ENCODE measurements at regions not wholly inside any gene's neighbourhood (a gene's known extent, or its start where the extent isn't known, plus 50 kb on each side); places are given as distances from the start of the nearest gene placed in this dataset.

DNA sequence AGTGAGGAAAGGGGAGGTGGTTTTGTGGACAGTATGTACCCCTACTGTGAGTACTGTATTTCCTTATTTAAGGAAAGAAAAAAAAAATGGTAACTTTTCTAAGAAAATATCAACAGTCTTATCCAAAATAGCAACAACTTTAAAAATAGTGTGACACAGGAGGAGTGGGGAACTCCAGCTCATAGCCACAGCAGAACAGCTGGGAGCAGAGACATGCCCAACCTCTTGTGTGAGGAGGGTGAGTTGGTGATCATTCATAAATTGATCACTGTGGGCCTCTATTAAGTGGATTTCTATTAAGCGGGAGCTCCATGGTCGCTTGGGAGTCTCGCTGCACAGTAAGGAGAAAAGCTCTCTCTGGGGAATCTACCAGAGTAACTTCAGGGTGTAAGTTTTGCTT lies 158.8 kb upstream of the DUSP10 start:
- Mint-ChIP-seq H3K4me3 (no peak overlapping the region), H3K4me1 (ENCODE audit: low read depth) (no peaks in the 10 kb centered on the region), H3K9me3 (no peaks in the 10 kb centered on the region), H3K27me3 (ENCODE audit: low read depth) (peaks cover 8% of the 10 kb centered on the region), H3K36me3 (ENCODE audit: low read depth) (no peaks in the 10 kb centered on the region), H3K27ac (no peak overlapping the region)
- DNase-seq (ENCODE audit: low spot score), result no peak

DNA sequence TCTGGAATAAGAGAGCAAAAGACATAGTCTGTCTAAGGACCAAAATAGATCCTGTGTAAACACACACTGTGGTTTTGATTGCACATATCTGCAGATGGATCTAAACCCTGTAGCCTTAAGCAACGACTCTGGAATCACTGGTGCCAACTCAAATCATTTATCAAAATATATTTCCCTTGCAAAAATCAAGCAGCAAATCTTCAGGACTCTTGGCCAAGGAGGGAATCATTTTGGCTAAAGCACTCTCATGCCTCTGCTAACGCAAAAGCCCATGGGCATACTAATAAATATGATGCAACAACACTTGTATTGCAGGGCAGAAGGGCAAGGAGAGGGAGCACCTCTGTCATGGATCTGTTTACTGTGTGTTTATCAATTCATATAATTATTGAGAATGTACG lies 155.4 kb upstream of the DUSP10 start:
- H3K27me3 Mint-ChIP-seq (ENCODE audit: low read depth), result peaks cover 8% of the 10 kb centered on the region
- H3K4me3 Mint-ChIP-seq, result no peak overlapping the region
- no peak for DNase-seq (ENCODE audit: low spot score)
- H3K27ac Mint-ChIP-seq, result no peak overlapping the region
- H3K9me3 Mint-ChIP-seq, result no peaks in the 10 kb centered on the region
- H3K4me1 Mint-ChIP-seq (ENCODE audit: low read depth), result no peaks in the 10 kb centered on the region
- H3K36me3 Mint-ChIP-seq (ENCODE audit: low read depth), result no peaks in the 10 kb centered on the region

DNA sequence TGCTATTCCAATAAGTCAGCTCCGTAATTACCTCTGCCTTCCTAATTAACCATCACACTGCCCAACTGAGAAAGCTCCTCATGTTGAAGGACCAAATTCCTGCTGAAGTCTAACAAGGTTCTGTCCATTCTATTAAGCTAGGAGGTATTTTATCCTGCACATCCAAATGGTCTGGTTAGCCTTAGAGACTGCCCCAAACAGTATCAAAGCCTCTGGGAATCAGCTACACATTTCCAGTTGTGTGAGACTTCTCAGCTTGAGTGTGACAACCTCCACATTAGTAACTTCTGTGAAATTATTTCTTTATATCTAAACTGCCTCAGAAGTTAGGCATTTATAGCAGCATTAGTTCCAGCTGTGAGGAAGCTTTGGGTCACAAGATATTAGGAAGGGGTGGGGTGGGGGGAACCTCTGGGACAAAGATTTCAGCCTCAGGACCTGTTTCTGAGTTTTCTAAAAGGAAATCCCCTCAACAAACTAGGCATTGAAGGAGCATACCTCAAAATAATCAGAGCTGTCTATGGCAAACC lies 150.5 kb upstream of the DUSP10 start:
- H3K4me1 Mint-ChIP-seq (ENCODE audit: low read depth), result no peaks in the 10 kb centered on the region
- no peaks in the 10 kb centered on the region for H3K9me3 Mint-ChIP-seq
- no peak overlapping the region for H3K4me3 Mint-ChIP-seq
- H3K36me3 Mint-ChIP-seq (ENCODE audit: low read depth), result no peaks in the 10 kb centered on the region
- H3K27me3 Mint-ChIP-seq (ENCODE audit: low read depth), result peaks cover 15% of the 10 kb centered on the region
- no peak for DNase-seq (ENCODE audit: low spot score)
- no peak overlapping the region for H3K27ac Mint-ChIP-seq

DNA sequence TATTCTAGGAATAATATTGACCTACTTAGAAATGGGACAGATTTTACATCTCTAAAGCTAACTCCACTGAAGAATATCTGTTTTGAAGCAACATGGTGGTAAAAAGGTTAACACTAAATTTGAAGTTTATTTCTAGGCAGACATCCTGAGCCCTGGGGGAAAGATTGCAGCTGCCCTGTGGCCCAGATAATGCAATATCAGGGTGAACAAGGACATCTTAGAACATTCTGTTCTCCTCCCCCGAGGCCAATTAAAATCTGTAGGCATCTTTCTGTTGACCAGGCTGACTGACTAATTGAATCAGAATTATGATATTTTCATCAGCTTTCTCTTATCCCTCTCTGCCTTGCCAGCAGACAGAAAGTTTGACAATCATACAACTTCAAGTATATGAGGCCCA lies 149.8 kb upstream of the DUSP10 start:
- H3K27me3 Mint-ChIP-seq (ENCODE audit: low read depth), result peaks cover 13% of the 10 kb centered on the region
- no peak overlapping the region for H3K4me3 Mint-ChIP-seq
- H3K9me3 Mint-ChIP-seq, result no peaks in the 10 kb centered on the region
- H3K27ac Mint-ChIP-seq, result no peak overlapping the region
- H3K4me1 Mint-ChIP-seq (ENCODE audit: low read depth), result no peaks in the 10 kb centered on the region
- DNase-seq (ENCODE audit: low spot score), result no peak
- H3K36me3 Mint-ChIP-seq (ENCODE audit: low read depth), result no peaks in the 10 kb centered on the region

DNA sequence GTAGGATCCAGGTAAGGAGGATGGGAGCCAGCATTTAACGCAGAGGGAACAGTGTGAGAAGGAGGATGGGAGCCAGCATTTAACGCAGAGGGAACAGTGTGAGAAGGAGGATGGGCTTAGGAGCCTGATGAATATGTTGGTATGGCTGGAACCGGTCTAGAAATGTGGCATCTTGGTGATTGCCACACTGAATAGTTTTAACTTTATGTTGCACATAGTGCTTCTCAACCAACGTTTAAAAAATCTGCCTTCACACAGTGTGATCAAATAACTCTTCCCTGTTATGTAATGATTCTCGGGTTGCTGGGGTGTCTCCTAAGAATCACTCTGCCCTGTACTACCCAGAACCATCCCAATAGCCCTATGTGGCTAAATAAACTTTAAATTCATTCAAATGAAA lies 146.9 kb upstream of the DUSP10 start:
- no peaks in the 10 kb centered on the region for H3K9me3 Mint-ChIP-seq
- DNase-seq (ENCODE audit: low spot score), result no peak
- H3K4me1 Mint-ChIP-seq (ENCODE audit: low read depth), result no peaks in the 10 kb centered on the region

DNA sequence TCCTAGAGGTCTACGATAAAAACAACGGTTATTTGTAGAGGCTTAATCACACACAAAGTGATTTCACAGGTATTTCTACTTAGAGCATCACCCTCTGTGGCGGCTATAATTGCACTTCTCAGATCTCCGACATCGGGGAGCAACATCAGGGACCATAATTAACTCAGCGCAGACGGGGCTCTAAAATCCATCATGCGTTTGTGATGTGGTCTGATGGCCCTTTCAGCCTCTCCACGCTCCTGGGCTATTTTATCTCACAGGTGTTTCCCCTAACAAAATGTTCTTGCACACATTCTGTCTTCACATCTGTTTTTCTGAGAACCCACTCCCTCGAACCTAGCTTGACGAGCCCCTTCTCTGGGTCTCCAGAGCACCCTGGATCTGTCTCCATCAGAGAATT lies 146.3 kb upstream of the DUSP10 start:
- H3K27ac Mint-ChIP-seq, result no peak overlapping the region
- no peaks in the 10 kb centered on the region for H3K9me3 Mint-ChIP-seq
- peaks cover 24% of the 10 kb centered on the region for H3K27me3 Mint-ChIP-seq (ENCODE audit: low read depth)
- no peaks in the 10 kb centered on the region for H3K4me1 Mint-ChIP-seq (ENCODE audit: low read depth)
- DNase-seq (ENCODE audit: low spot score), result no peak
- no peak overlapping the region for H3K4me3 Mint-ChIP-seq
- H3K36me3 Mint-ChIP-seq (ENCODE audit: low read depth), result no peaks in the 10 kb centered on the region

More for the DNA sequence above, 146.9 kb upstream of the DUSP10 start:
- Mint-ChIP-seq H3K27me3 (ENCODE audit: low read depth) (peaks cover 24% of the 10 kb centered on the region), H3K36me3 (ENCODE audit: low read depth) (no peaks in the 10 kb centered on the region), H3K4me3 (no peak overlapping the region), H3K27ac (no peak overlapping the region)

DNA sequence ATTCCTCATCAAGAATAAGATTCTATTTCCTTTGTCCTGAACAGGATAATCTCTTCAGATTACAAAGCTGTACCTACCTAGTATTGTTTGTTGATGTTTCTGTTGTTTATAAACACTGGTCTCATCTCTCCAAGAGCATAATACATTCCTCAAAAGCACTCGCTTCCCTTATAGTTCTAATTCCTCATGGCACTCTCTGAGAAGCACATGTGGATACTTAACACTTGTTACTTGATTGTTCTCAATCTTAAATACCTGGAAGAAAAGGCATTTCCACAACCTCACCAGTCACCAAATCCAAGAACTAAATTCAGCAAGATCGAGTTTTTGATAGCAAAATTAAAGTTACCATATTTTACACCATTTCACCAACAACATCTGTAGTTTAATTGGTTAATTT lies 145.9 kb upstream of the DUSP10 start:
- Mint-ChIP-seq H3K27ac (no peak overlapping the region), H3K4me1 (ENCODE audit: low read depth) (no peaks in the 10 kb centered on the region), H3K4me3 (no peak overlapping the region), H3K9me3 (no peaks in the 10 kb centered on the region), H3K36me3 (ENCODE audit: low read depth) (no peaks in the 10 kb centered on the region), H3K27me3 (ENCODE audit: low read depth) (peaks cover 24% of the 10 kb centered on the region)
- DNase-seq (ENCODE audit: low spot score), result no peak

DNA sequence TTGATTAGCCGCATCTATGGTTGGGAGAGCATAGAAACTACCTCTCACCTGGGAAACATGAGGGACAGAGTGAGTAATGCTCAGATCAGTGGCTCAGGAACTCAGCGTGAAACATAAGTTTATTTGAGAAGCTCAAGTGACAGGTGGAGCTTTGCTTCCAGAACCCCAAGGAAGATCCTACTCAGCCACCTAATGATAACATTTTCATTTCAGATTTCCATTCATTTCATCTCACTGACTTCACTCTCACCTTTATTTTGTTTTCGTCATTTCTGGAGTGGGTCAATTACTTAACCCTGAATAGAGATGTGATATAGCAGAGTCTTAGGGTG lies 145.5 kb upstream of the DUSP10 start:
- H3K4me1 Mint-ChIP-seq (ENCODE audit: low read depth), result no peaks in the 10 kb centered on the region
- no peaks in the 10 kb centered on the region for H3K9me3 Mint-ChIP-seq
- H3K4me3 Mint-ChIP-seq, result no peak overlapping the region
- no peak overlapping the region for H3K27ac Mint-ChIP-seq
- H3K36me3 Mint-ChIP-seq (ENCODE audit: low read depth), result no peaks in the 10 kb centered on the region
- peaks cover 24% of the 10 kb centered on the region for H3K27me3 Mint-ChIP-seq (ENCODE audit: low read depth)
- DNase-seq (ENCODE audit: low spot score), result no peak

DNA sequence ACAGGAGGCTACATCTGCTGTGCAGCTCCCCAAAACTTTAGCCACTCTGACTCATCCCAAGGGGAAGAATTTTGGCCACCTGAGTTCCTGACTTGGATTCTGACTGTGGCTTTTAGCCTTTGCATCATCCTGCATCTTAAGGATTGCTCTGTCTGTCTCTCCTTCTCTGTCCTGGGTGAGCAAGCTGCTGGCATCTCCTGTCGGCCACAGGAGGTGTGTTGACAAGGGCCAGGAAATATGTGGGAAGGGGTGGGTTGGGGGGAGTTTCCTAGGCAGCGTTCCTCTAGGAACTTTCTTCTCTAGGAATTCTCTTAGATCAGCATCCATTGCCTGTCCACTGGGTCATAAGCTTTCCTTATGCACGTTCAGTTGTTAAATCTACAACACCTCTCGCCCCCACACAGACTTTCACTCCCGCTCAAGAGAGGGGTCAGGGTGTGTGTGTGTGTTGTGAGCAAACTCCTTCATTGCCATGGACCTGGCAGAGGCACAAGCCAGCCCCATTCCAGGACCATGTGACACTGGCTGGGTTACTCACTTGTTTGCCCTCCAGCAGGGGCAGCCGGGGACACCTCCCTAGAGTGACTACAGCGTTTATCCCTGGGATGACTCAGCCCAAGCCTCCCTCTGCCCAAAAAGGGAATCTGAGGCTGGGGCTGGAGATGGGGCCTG lies 145.0 kb upstream of the DUSP10 start:
- Mint-ChIP-seq H3K27me3 (ENCODE audit: low read depth) (peaks cover 24% of the 10 kb centered on the region), H3K9me3 (no peaks in the 10 kb centered on the region), H3K4me1 (ENCODE audit: low read depth) (no peaks in the 10 kb centered on the region), H3K4me3 (no peak overlapping the region), H3K36me3 (ENCODE audit: low read depth) (no peaks in the 10 kb centered on the region), H3K27ac (no peak overlapping the region)
- DNase-seq (ENCODE audit: low spot score), result no peak

DNA sequence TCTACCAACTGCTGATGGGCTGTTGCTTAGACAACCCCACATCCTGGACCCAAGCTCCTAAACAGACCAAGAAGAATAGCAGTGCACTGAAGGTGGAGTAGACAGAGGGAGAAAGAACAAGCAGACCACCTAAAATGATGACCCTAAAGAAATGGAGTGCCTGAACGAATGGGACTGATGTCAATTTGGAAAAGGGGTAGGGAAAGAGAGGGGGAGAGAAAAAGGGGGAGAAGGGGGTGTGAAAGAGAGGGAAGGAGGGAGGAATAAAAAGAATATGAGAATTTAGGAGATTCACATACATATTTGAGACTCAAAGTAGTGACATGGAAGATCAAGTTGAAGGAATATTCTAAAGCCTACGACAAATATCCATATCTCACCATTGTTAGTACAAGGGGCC lies 144.4 kb upstream of the DUSP10 start:
- no peak for DNase-seq (ENCODE audit: low spot score)
- Mint-ChIP-seq H3K27me3 (ENCODE audit: low read depth) (peaks cover 23% of the 10 kb centered on the region), H3K4me3 (no peak overlapping the region), H3K9me3 (no peaks in the 10 kb centered on the region), H3K27ac (no peak overlapping the region), H3K36me3 (ENCODE audit: low read depth) (no peaks in the 10 kb centered on the region), H3K4me1 (ENCODE audit: low read depth) (no peaks in the 10 kb centered on the region)

DNA sequence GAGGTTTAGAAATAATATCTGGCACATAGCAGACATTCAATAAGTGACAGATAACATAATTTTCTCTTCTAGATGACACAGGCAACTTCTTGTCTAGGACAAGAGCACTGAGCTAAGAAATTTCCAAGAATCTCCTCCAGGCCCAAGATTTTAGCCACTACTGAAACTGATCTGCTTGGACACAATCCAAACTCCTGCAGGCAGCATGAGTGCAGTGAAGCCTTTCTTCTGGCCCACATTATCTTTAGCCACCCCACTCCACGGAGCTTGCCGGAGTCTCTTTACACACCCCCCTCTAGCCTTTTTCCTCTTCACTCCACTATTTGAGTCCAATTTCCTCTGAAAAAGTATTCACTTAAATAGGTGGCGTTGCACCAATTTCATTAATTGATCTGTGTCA lies 142.9 kb upstream of the DUSP10 start:
- no peak overlapping the region for H3K27ac Mint-ChIP-seq

DNA sequence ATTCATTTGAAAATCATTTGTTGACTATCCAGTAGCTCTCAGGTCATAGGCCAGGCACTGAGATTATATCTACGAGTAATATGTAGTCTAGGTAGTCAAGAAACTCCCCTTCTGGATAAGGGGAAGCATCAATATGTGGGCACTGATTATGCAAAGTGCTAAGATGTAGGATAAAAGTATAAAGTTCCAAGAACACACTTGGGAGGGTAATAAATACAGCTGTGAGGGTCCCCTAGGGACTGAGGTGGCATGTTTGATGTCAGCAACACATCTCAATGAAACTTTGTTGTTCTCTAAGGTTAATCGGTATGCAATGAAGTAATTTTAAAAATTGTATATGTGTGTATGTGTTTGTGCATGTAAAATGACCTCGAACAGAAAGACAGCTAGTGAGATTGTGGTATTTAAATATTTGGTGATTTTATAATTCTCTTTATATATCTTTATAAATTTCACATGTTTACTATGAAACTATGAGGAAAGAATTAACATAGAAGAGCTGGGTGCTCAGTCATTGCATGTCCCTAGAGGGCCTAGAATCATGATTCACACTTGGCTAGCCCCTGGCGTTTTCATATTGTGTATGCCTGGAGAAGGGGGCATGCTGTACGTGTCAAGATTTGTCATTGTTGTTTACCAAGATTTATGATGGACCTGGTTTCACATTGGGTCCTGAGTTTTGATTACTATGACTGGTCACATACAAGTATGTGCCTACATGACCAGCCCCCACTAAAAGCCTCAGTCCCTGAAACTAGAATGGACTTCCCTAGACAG lies 140.1 kb upstream of the DUSP10 start:
- peaks cover 19% of the 10 kb centered on the region for H3K27me3 Mint-ChIP-seq (ENCODE audit: low read depth)
- H3K4me1 Mint-ChIP-seq (ENCODE audit: low read depth), result peaks cover 3% of the 10 kb centered on the region
- no peak overlapping the region for H3K4me3 Mint-ChIP-seq
- no peak overlapping the region for H3K27ac Mint-ChIP-seq
- no peaks in the 10 kb centered on the region for H3K36me3 Mint-ChIP-seq (ENCODE audit: low read depth)
- DNase-seq (ENCODE audit: low spot score), result no peak
- no peaks in the 10 kb centered on the region for H3K9me3 Mint-ChIP-seq

More for the DNA sequence above, 142.9 kb upstream of the DUSP10 start:
- Mint-ChIP-seq H3K4me3 (no peak overlapping the region), H3K27me3 (ENCODE audit: low read depth) (peaks cover 22% of the 10 kb centered on the region), H3K4me1 (ENCODE audit: low read depth) (no peaks in the 10 kb centered on the region), H3K36me3 (ENCODE audit: low read depth) (no peaks in the 10 kb centered on the region), H3K9me3 (no peaks in the 10 kb centered on the region)
- no peak for DNase-seq (ENCODE audit: low spot score)

DNA sequence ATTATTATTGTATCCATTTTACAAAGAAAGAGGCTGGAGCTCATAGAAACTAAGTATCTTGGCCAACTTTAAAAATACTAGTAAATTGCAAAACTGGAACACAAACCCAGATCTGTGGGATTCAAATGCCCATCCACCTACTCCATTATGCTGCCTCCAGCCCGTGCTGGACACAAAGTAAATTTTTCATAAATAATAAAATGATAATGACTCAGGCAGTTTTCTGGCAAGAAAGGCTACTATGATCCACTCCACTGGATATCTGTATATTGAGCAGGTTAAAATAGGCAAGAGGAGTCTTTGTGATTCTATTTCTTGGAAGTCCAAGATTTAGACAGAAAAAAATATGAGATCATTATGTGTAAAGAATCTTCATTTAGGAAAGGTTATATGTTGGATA lies 138.3 kb upstream of the DUSP10 start:
- peaks cover 8% of the 10 kb centered on the region for H3K27me3 Mint-ChIP-seq (ENCODE audit: low read depth)
- no peak overlapping the region for H3K4me3 Mint-ChIP-seq
- H3K4me1 Mint-ChIP-seq (ENCODE audit: low read depth), result peaks cover 3% of the 10 kb centered on the region
- no peaks in the 10 kb centered on the region for H3K36me3 Mint-ChIP-seq (ENCODE audit: low read depth)
- no peak for DNase-seq (ENCODE audit: low spot score)
- H3K27ac Mint-ChIP-seq, result no peak overlapping the region
- H3K9me3 Mint-ChIP-seq, result no peaks in the 10 kb centered on the region

DNA sequence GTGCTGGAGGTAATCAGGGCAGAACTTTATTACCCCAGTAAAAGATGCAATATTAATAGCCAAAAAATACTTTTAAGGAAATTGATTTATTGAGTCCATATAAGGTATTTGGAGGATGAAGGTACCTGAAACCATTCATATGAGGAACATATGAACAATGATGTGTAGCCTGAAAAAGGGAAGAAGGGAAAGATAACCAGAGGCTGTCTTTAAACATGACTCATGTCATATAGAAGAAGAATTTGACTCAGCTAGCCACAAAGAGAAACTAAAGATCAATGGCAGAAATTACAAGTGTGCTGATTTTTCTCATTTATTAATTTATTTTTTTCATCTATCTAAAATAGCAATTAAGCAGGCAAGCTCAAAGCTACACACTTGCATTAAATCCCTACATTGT lies 136.2 kb upstream of the DUSP10 start:
- H3K9me3 Mint-ChIP-seq, result no peaks in the 10 kb centered on the region
- H3K27ac Mint-ChIP-seq, result no peak overlapping the region
- no peak overlapping the region for H3K4me3 Mint-ChIP-seq
- DNase-seq (ENCODE audit: low spot score), result no peak
- peaks cover 6% of the 10 kb centered on the region for H3K4me1 Mint-ChIP-seq (ENCODE audit: low read depth)
- no peaks in the 10 kb centered on the region for H3K36me3 Mint-ChIP-seq (ENCODE audit: low read depth)
- H3K27me3 Mint-ChIP-seq (ENCODE audit: low read depth), result peaks cover 4% of the 10 kb centered on the region

Measured in T-helper 2 cell treated with Interferon-gamma antibody and Interleukin-4, amounts not matched to agents 5 μg/mL and 100 μg/mL, for 36 hours (primary cell).